A549 (cell line): ENCODE measurements at regions not wholly inside any gene's neighbourhood (a gene's known extent, or its start where the extent isn't known, plus 50 kb on each side); places are given as distances from the start of the nearest gene placed in this dataset.

Experiments
- ATAC-seq, 2 experiments: fragments of 200-7000 bp in 1 of 2; fragments of >200 bp in 1 of 2; cut with Nextera tagmentation in 1 of 2; cut with Tn5 transposase in 1 of 2; 3 replicates each; pipeline versions ENCODE4 v1.8.0 to v1.9.1; 2018 to 2020; ENCODE audit warnings: mild to moderate bottlenecking in 1 of 2, moderate library complexity in 1 of 2
- CTCF ChIA-PET: fragments of 300-600 bp; sonication (Branson Sonifier 250); formaldehyde crosslinking; extraction: SDS; loops from one replicate; lab custom pipeline; 2021; ENCODE audit warnings: antibody characterized with exemption, inconsistent platforms; lab: Yijun Ruan, JAX
- POLR2A ChIA-PET: fragments of 350-600 bp; formaldehyde crosslinking; extraction: SDS; loops from one replicate; lab custom pipeline; 2021; ENCODE audit warnings: antibody characterized with exemption, inconsistent platforms; lab: Yijun Ruan, JAX
- DNase-seq, 2 experiments: peaks; one replicate each; pipeline versions ENCODE4 v3.0.0 to v3.0.0-alpha.2; 2011 to 2016; ENCODE audit warnings: low read depth in 1 of 2, low spot score in 1 of 2
- FAIRE-seq: peaks from 2 replicates; lab custom pipeline; 2011; peaks lifted over from hg19 to GRCh38; lab: Jason Lieb, UNC
- H3K27ac ChIP-seq, 2 experiments: fragments of >200 bp; sonication (Bioruptor Twin); formaldehyde crosslinking; 3 replicates each; pipeline ENCODE4 v1.5.1; 2016 to 2017
- H3K4me1 ChIP-seq: fragments of >200 bp; sonication (Bioruptor Twin); formaldehyde crosslinking; 3 replicates; pipeline ENCODE4 v1.6.1; 2016
- H3K4me2 ChIP-seq: fragments of >200 bp; sonication (Bioruptor Twin); formaldehyde crosslinking; 3 replicates; pipeline ENCODE4 v1.6.1; 2016
- H3K4me3 ChIP-seq: fragments of >200 bp; sonication (Bioruptor Twin); formaldehyde crosslinking; 3 replicates; pipeline ENCODE4 v1.5.1; 2016
- H3K9me3 ChIP-seq: fragments of >200 bp; sonication (Bioruptor Twin); formaldehyde crosslinking; 3 replicates; pipeline ENCODE4 v1.6.1; 2016
- BHLHE40 ChIP-seq: IDR thresholded peaks from 2 replicates; pipeline ENCODE4 v1.6.1; 2012; ENCODE audit warnings: low read depth, low read length, inconsistent platforms
- CBX2 ChIP-seq: fragments of 200-600 bp; sonication (generic); IDR thresholded peaks from 2 replicates; pipeline ENCODE4 v1.6.1; 2016; ENCODE audit warnings: low read depth, mild to moderate bottlenecking, borderline replicate concordance
- CHD2 ChIP-seq: fragments of 150-350 bp; IDR thresholded peaks from 2 replicates; pipeline ENCODE4 v1.6.1; 2014; ENCODE audit warnings: low read length; ENCODE audit not compliant: partially characterized antibody
- CHD4 ChIP-seq: fragments of 200-600 bp; sonication (generic); IDR thresholded peaks from 2 replicates; pipeline ENCODE4 v1.6.1; 2016; ENCODE audit warnings: antibody characterized with exemption, mild to moderate bottlenecking, borderline replicate concordance
- CTCF ChIP-seq: fragments of >200 bp; sonication (Bioruptor Twin); formaldehyde crosslinking; IDR thresholded peaks from 3 replicates; pipeline ENCODE4 v1.5.1; 2016
- EP300 ChIP-seq, 2 experiments: fragments of >200 bp; sonication (Bioruptor Twin); formaldehyde crosslinking; IDR thresholded peaks; 2 replicates in 1 of 2; 3 replicates in 1 of 2; pipeline ENCODE4 v1.6.1; 2016 to 2017
- GATA3 ChIP-seq: IDR thresholded peaks from 2 replicates; pipeline ENCODE4 v1.6.1; 2012; ENCODE audit warnings: borderline replicate concordance
- HOXB13 ChIP-seq: fragments of 250-450 bp; sonication (Bioruptor Pico); IDR thresholded peaks from 2 replicates; pipeline ENCODE4 v1.5.0; 2020; ENCODE audit warnings: low read depth, mild to moderate bottlenecking, moderate library complexity
- KDM1A ChIP-seq: fragments of 200-600 bp; sonication (generic); IDR thresholded peaks from 2 replicates; pipeline ENCODE4 v1.6.1; 2016; ENCODE audit warnings: low read depth, mild to moderate bottlenecking
- KDM5A ChIP-seq: fragments of 200-600 bp; sonication (generic); IDR thresholded peaks from 2 replicates; pipeline ENCODE4 v1.6.1; 2016; ENCODE audit warnings: antibody characterized with exemption, mild to moderate bottlenecking
- MAX ChIP-seq: IDR thresholded peaks from 2 replicates; pipeline ENCODE4 v1.6.1; 2012
- NFE2L2 ChIP-seq: fragments of 150-350 bp; conservative IDR thresholded peaks from 2 replicates; pipeline ENCODE4 v1.6.1; 2014; ENCODE audit warnings: low read length
- PHF8 ChIP-seq: fragments of 200-600 bp; sonication (generic); IDR thresholded peaks from 2 replicates; pipeline ENCODE4 v1.6.1; 2016; ENCODE audit warnings: low read depth, mild to moderate bottlenecking, antibody characterized with exemption, moderate library complexity, borderline replicate concordance
- POLR2A ChIP-seq: IDR thresholded peaks from 2 replicates; pipeline ENCODE4 v1.6.1; 2012; ENCODE audit warnings: mild to moderate bottlenecking, low read length
- RCOR1 ChIP-seq: fragments of 150-350 bp; IDR thresholded peaks from 2 replicates; pipeline ENCODE4 v1.6.1; 2014; ENCODE audit warnings: antibody characterized with exemption, low read length, low read depth
- SMC3 ChIP-seq: fragments of >200 bp; sonication (Bioruptor Twin); formaldehyde crosslinking; IDR thresholded peaks from 3 replicates; pipeline ENCODE4 v1.6.1; 2018; ENCODE audit warnings: inconsistent platforms
- SREBF2 ChIP-seq: fragments of 450-650 bp; IDR thresholded peaks from 2 replicates; pipeline ENCODE4 v1.6.1; 2014; ENCODE audit warnings: mild to moderate bottlenecking, moderate library complexity
- USF2 ChIP-seq: fragments of 450-650 bp; IDR thresholded peaks from 2 replicates; pipeline ENCODE4 v1.6.1; 2014; ENCODE audit warnings: antibody characterized with exemption
- ZFP36 ChIP-seq: fragments of 450-650 bp; IDR thresholded peaks from 2 replicates; pipeline ENCODE4 v1.6.1; 2014; ENCODE audit warnings: borderline replicate concordance; ENCODE audit not compliant: partially characterized antibody
- ZNF302 ChIP-seq: fragments of 250-450 bp; sonication (Bioruptor Pico); IDR thresholded peaks from 2 replicates; pipeline ENCODE4 v1.9.0; 2021; ENCODE audit warnings: inconsistent platforms, mild to moderate bottlenecking, moderate library complexity
- WGBS: methylation state at CpG from one replicate; pipeline ENCODE4 v1.1.6; 2017; ENCODE audit errors: missing lambda C conversion rate; 5-methylcytosine and 5-hydroxymethylcytosine counted together
- TF ChIP-seq, protein P1 (sequence below): fragments of 250-450 bp; sonication (Bioruptor Pico); IDR thresholded peaks from 2 replicates; pipeline ENCODE4 v1.5.0; 2021; ENCODE audit warnings: mild to moderate bottlenecking, moderate library complexity, borderline replicate concordance
- TF ChIP-seq, protein P2 (sequence below): fragments of 250-450 bp; sonication (Bioruptor Pico); IDR thresholded peaks from 2 replicates; pipeline ENCODE4 v1.5.0; 2020; ENCODE audit warnings: low read depth, mild to moderate bottlenecking, moderate library complexity
- TF ChIP-seq, protein P3 (sequence below): fragments of 200-600 bp; sonication (generic); IDR thresholded peaks from 2 replicates; pipeline ENCODE4 v1.6.1; 2016; ENCODE audit warnings: antibody characterized with exemption, mild to moderate bottlenecking, moderate library complexity
- TF ChIP-seq, protein P4 (sequence below): fragments of >200 bp; sonication (Bioruptor Twin); formaldehyde crosslinking; IDR thresholded peaks from 3 replicates; pipeline ENCODE4 v1.6.1; 2016

GRCh38 chr14:38959021-38959420, 144.0 kb downstream of the SEC23A start:
- FAIRE-seq: no peak
- H3K4me1 ChIP-seq: no peaks in the 10 kb centered on the region
- DNase-seq: no peak
- no peak overlapping the region for H3K4me2 ChIP-seq
- H3K9me3 ChIP-seq: no peaks in the 10 kb centered on the region
- ChIA-PET CTCF (no interaction called here), POLR2A (no interaction called here)
- no peak for TF ChIP-seq CBX2
- TF ChIP-seq ZNF302 (CRISPR knock-in tag): no peak
- no peak for TF ChIP-seq USF2
- no peak for TF ChIP-seq PHF8
- no peak for TF ChIP-seq NFE2L2
- no peak for TF ChIP-seq GATA3
- TF ChIP-seq CTCF: no peak
- no peak for TF ChIP-seq KDM5A
- TF ChIP-seq EP300 (IDR thresholded peaks at IDR 0.05): no peak
- no peak for TF ChIP-seq BHLHE40
- no peak for TF ChIP-seq RCOR1
- TF ChIP-seq, protein P1, sequence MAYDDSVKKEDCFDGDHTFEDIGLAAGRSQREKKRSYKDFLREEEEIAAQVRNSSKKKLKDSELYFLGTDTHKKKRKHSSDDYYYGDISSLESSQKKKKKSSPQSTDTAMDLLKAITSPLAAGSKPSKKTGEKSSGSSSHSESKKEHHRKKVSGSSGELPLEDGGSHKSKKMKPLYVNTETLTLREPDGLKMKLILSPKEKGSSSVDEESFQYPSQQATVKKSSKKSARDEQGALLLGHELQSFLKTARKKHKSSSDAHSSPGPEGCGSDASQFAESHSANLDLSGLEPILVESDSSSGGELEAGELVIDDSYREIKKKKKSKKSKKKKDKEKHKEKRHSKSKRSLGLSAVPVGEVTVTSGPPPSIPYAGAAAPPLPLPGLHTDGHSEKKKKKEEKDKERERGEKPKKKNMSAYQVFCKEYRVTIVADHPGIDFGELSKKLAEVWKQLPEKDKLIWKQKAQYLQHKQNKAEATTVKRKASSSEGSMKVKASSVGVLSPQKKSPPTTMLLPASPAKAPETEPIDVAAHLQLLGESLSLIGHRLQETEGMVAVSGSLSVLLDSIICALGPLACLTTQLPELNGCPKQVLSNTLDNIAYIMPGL (CRISPR knock-in tag): no peak
- no peak for TF ChIP-seq CHD4
- TF ChIP-seq, protein P2, sequence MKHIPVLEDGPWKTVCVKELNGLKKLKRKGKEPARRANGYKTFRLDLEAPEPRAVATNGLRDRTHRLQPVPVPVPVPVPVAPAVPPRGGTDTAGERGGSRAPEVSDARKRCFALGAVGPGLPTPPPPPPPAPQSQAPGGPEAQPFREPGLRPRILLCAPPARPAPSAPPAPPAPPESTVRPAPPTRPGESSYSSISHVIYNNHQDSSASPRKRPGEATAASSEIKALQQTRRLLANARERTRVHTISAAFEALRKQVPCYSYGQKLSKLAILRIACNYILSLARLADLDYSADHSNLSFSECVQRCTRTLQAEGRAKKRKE: no peak
- TF ChIP-seq, protein P3, sequence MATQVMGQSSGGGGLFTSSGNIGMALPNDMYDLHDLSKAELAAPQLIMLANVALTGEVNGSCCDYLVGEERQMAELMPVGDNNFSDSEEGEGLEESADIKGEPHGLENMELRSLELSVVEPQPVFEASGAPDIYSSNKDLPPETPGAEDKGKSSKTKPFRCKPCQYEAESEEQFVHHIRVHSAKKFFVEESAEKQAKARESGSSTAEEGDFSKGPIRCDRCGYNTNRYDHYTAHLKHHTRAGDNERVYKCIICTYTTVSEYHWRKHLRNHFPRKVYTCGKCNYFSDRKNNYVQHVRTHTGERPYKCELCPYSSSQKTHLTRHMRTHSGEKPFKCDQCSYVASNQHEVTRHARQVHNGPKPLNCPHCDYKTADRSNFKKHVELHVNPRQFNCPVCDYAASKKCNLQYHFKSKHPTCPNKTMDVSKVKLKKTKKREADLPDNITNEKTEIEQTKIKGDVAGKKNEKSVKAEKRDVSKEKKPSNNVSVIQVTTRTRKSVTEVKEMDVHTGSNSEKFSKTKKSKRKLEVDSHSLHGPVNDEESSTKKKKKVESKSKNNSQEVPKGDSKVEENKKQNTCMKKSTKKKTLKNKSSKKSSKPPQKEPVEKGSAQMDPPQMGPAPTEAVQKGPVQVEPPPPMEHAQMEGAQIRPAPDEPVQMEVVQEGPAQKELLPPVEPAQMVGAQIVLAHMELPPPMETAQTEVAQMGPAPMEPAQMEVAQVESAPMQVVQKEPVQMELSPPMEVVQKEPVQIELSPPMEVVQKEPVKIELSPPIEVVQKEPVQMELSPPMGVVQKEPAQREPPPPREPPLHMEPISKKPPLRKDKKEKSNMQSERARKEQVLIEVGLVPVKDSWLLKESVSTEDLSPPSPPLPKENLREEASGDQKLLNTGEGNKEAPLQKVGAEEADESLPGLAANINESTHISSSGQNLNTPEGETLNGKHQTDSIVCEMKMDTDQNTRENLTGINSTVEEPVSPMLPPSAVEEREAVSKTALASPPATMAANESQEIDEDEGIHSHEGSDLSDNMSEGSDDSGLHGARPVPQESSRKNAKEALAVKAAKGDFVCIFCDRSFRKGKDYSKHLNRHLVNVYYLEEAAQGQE: no peak
- no peak for TF ChIP-seq SREBF2
- TF ChIP-seq SMC3: no peak
- ATAC-seq: no peak
- no peak overlapping the region for H3K27ac ChIP-seq
- no peak overlapping the region for H3K4me3 ChIP-seq
- 37% methylated on average over 3 of the region's 3 CpGs for WGBS

- WGBS: 52% methylated on average over 3 of the region's 3 CpGs
- ChIA-PET CTCF (no interaction called here), POLR2A (no interaction called here)
- Histone ChIP-seq H3K4me1 (no peaks in the 10 kb centered on the region), H3K4me2 (no peak overlapping the region), H3K27ac (no peak overlapping the region), H3K4me3 (no peak overlapping the region), H3K9me3 (no peaks in the 10 kb centered on the region)
- DNase-seq (no peak), ATAC-seq (no peak), FAIRE-seq (no peak)
- TF ChIP-seq ZNF302 (CRISPR knock-in tag) (no peak), CBX2 (no peak), ZFP36 (no peak), HOXB13 (CRISPR knock-in tag) (no peak), MAX (no peak), KDM1A (no peak), CHD2 (no peak), EP300 (IDR thresholded peaks at IDR 0.05) (no peak), POLR2A (no peak)
- TF ChIP-seq, protein P2: no peak
- TF ChIP-seq, protein P4, sequence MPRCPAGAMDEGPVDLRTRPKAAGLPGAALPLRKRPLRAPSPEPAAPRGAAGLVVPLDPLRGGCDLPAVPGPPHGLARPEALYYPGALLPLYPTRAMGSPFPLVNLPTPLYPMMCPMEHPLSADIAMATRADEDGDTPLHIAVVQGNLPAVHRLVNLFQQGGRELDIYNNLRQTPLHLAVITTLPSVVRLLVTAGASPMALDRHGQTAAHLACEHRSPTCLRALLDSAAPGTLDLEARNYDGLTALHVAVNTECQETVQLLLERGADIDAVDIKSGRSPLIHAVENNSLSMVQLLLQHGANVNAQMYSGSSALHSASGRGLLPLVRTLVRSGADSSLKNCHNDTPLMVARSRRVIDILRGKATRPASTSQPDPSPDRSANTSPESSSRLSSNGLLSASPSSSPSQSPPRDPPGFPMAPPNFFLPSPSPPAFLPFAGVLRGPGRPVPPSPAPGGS: no peak
These were observed 144.4 kb downstream of the SEC23A start for GRCh38 chr14:38958589-38958988.
